Stimulated activated naive CD4-positive, alpha-beta T cell (primary cell): ENCODE measurements at regions not wholly inside any gene's neighbourhood (a gene's known extent, or its start where the extent isn't known, plus 50 kb on each side); places are given as distances from the start of the nearest gene placed in this dataset.

Source experiments
- DNase-seq, 6 experiments: peaks; one replicate each; lab custom pipeline; 2025; lab: John Stamatoyannopoulos, UW

DNA sequence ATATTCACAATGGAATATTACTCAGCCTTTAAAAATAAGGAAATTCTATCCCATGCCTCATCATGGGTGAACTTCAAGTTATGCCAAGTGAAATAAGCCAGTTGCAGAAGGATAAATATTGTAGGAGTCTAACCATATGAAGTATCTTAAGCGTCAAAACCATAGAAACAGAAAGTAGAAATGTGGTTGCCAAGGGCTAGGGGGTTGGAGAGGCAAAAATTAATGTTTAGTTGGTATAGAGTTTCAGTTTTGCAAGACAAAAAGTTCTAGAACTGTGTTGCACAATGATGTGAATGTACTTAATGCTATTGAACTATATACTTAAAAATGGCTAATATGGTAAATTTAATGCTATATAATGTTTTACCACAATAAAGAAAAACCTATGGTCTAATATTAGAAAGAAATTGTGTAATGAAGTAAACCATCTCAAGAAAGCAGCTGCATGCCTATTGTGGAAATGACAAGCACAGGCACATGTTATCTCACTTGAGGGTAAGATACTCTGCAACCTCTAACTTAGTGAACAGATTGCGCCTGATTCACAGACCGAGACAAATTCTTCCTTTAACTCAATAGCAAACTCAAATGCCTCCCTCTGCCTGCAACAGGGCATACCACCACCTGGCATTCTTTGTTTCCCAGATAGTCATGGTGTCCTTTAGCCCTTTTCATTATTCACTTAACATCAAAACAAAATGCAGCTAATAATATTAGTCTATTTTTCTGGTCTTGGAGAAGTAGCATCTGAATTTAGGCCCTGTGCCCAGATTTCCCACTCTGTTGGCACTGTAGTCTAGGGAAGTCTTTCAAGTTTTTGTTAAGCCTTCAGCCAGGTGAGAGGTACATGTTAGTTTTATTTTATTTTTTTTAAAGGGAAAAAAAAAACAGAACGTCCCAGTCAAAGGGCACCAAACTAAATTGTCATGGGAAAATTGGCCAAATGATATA lies 80.2 kb upstream of the ACP3 start:
- DNase-seq: no peak

DNA sequence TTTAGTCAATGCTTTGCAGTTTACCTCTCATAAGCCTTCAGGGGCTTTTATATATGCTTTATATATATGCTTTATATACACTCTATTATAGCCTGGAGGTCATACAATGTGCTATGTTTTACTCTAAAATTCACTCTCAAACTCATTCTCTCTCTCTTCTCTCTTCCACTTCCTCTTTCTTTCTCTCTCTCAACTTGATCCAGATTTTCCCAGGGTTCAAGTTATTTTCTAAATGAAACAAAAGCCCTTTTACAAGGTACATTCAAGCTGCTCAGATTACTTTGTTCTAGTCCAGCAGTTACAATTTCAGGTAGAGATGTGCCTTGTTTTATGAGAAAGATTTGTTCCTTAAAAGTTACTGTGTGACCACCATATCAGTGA lies 79.6 kb upstream of the ACP3 start:
- DNase-seq: no peak

DNA sequence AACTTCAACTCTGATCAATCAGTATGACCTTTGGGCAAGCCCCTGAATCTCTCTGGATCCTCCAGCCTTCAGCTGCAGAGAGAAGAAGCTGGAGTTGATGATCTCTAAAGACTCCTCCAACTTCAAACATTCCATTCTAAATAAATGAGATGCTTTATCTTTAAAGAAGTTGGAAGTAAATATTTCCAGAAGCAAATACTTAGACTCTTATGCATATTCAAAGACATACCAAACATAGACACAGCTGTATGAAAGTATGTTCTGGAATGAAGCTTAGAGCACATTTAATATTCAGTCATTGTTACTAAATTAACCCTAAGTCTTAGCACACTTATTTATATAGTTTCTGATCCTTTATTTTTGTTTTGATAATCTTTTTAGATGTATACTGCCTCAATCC lies 77.6 kb upstream of the ACP3 start:
- DNase-seq: no peak

DNA sequence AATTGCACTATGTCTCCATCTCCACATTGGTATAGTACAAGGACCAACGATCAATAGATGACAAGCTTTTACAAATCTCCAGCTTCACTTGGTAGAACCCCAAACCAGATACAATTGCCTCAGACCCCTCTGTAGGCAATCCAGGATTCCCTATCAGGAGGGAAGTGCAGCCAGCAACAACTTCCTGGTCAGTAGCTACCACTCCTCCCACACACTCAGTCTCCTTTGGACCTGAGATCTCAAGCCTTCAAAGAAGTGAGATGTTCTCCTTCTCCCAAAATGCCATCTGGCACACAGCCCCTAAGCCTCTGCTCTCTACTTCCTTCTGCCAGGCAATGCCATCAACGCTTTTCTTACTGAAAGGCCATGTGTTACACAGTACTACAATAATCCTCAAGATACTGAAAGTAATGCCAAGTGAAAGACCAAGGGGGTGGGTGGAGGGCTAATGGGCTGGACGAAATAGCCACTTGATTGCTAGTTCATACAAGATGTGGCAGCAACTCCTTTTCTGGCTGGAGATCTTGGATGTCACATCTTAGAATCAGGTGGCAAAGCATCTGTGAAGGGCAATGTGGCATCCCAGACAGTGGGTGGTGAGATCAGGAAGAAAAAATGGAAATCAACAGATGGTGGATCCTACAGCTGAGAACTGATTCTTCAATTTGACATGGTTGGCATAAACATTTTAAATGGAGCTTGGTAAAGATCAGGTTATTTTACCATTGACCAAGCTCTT lies 75.3 kb upstream of the ACP3 start:
- DNase-seq: no peak

DNA sequence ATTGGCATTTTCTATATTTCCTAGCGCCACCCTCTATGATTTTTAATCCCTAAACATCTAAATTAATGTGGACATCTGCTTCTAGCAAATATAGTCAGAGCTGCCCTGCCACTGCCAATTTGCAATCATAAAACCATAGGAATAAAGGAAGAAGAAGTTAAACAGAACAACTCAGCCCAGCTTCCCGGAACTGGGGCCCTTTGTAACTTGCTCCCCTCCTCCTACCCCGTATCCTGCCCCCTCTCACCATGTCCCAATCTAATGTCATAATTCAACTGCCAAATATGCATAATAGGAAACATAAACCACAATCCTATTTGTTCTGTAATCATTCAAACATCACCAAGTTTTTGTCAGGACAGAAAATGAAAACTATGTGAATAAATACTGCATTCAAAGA lies 74.4 kb upstream of the ACP3 start:
- no peak for DNase-seq

DNA sequence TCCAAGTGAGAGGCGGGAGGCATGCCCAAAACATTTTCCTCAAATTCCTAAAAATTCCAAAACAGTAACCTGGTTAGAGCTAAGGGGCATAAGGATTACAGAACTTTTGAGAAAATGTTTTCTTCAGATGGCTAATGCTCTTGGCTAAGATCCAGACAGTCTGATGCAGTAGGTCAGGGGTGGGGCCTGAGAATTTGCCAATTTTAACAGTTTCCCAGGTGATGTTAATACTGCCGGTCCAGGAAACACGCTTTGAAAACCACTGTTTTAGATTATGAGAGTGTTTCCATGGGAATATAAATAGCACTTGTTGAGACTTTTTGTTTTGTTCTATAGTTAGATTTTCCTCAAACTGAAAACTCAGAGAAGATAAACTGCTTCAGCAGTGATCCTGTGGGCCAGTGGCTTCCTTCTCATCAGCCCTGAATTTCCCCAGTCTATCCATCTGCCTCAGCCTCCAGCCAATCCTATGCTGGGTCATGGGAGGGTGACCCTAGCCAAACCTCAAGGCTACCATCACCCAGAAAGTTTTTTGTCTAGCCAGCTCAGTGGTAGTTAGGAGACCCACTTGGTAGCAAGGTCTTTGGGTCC lies 71.6 kb upstream of the ACP3 start:
- no peak for DNase-seq

DNA sequence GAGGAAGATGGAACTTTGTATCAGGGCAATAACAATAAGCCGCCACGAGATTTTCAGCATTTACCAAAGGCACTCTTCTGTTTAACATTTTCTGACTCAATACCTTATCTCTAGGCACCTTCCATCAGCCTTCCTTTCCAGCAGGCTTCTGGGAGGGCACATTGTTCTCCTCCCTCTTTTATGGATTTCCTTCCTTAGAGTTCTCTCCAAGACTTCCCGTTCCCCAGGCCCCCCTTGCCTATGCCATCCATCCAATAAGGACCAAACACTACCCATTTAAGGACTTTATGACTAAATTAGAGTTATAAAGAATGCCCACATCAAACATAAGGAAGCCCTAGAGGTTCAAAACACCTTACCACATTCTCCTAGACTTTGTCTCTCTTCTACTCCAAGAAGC lies 71.0 kb upstream of the ACP3 start:
- DNase-seq: no peak

DNA sequence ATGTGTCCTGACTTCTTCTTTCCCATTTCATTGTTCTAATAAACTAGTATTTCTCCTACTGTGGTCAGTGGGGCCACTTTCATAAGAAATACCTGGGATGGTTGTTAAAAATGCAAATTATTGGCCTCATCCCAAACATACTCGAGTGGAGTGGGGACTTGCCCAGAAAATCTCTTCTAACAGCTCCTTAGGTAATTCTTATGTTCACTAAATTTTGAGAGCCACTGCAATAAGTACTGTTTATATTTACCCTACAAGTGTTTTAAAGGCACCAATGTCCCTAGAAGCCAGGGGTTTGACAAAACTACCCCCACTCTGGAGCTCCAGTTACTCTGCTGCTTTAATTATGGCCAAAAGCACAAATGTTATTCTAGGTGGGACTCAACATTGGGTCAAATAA lies 70.0 kb upstream of the ACP3 start:
- DNase-seq: no peak

DNA sequence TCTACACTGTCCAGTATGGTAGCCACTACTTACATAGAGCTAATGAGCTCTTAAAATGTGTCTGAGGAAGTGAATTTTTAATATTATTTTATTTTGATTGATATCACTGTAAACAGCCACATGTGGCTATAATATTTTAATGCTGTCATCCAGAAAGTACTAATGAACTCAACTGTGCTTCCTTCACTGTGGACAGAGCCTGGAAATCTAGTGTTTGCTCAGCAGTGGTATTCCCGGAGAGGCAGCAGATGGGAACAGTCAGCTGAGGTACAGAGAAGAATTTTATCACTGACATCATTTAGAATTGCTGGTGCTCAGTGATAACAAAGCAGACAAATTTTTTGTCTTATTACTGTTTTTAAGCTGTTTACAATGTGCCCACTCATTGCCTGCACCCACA lies 68.7 kb upstream of the ACP3 start:
- DNase-seq: no peak

DNA sequence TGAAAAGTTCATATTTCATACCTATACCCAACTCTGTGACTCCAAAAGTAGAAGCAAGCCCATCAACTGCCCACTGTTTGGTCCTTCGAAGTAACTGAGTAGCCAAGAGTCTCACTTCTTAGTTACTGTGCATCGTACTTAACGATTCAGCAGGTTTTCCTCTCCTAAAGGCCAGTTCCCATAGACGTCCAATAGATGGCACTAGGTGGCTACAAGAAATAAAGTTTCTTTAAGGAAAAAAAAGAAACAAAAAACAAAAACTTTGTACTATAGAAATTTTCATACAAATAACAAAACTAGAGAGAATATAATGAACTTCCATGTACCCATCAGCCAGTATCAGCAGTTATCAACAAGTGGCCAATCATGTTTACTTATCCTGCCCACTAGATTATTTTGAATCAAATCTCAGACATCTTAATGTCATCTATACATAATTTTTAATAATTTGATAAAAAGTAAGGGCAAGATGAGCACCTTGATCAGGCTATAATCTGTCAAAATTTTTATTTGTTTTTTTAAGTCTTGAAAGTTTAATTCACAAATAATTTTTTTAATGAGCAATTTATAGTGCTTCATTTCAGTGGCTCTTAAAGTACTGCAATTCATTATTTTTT lies 63.8 kb upstream of the ACP3 start:
- peak in 1 of 6 experiments; percentile 11 for DNase-seq

DNA sequence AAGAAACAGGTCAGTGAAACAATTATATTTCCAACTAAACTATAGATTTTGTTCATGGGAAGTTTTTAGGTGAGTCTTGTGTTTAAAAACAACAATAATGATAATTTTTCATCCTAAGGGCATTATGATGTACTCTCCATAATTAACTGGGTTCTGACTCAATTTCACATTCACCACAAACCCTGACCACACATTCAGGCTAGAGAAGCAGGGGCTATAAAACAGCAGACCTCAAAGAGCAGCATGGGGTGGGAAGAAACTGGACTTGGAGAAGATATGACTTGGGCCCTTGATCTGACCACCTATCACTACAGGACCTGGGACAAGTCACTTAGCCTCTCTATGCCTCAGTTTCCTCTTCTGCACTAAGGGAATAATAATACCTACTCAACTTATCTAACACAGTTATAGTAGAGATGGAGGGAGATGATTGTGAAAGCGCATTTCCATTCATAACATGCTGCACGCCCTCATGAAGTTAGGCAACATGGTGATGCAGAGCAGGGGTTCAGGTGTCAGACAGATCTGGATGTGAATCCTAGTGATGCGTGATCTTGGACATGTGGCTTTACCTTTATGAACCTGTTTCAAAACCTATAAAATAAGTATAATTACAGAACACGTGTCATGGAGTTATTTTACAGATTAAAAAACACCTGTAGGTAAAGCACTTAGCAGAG lies 63.0 kb upstream of the ACP3 start:
- DNase-seq: no peak

DNA sequence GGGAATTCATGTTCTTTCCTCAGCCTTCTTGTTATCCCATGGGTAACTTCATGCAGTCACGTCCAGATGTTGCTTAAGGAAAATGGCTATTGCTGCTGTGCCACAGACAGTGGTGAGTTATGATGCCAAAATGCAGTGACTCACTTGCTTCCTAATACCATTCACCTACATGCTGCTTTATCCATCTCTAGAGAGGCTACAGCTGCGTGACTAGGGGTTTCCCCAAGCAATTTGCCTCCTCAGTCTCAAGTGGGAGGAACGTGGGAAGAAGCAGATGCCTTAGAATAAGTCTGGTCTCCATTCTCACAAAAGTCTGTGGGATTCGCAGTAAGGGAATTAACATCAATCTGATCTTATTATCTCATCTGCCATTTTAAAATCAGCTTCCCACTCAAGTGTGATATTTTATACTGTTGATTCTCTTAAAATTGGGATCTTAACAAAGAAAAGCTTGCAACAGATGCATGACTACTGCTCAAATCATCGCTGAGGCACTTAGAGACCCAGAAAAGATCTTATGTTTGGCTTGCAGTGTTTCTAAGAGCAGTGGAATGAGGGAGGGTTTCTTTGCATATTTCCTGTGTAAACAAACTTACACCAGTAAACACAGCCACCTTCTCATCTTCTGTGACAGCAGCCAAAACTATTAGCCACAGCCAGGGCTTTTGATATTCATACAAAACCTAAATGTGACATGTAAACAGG lies 62.0 kb upstream of the ACP3 start:
- no peak for DNase-seq

DNA sequence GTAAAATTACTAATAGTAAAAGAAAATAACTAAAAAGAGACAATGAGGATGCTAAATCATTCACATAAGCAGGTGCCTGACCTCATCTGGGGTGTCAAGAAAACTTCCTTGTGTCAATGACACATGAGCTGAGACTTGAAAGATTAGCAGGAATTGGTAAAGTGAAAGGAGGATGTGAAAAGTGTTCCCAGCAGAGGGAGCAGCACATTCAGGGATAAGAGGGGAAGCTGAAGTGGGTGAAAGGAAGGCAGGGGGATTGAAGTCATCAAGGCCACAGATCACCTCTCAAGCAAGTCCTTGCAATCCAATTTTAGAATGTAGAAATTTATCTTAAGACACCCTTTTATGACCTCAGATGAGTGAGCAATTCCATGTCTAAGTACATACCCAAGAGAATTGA lies 60.2 kb upstream of the ACP3 start:
- no peak for DNase-seq

DNA sequence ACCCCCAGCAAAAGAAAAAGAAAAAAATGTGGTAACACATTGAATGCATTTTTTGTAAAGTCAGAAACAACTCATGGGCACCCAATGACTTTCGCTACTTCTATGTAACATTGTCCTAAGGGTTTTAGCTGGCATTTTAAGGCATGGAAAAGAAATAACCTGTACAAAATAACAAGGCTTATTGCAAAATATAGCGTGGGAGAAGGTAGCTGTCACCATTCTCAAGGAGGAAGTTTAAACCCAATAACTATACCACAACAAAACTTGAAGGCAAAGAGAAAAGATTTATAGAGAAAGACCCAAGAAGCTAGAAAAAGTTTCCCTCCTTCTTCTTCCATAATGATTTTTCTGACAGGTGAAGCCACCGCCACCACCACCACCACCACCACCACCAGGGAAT lies 55.7 kb upstream of the ACP3 start:
- DNase-seq: no peak

DNA sequence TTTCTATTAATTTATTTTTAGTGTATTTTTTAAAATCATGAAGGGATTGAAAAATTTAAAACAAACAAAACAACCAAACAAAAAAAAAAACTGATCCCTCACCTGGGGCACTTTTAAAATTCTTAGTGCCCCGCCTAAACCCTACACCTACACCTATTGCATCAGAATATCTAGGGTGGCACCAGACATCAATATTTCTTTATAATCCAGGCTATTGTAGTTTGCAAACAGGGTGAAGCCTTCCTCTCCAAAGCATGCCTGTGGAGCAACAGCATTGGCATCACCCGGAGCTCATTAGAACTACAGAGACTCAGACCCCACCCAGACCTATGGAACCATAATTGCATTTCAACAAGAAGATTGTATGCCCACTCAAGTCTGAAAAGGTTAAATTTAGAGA lies 54.9 kb upstream of the ACP3 start:
- no peak for DNase-seq

DNA sequence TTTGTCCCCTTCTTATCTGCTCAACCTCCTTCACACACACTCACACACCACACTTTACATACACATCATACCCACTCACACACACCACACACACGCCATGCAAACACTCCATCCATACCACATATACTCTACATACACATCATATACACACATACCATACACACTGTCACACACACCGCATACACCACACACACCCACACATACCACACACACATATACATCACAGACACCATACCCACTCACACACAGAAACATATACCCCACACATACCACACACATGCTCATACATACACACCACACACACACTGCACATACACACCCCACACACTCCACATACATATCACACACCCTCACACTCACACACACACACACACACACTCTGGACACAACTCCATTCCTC lies 54.3 kb upstream of the ACP3 start:
- DNase-seq: no peak

DNA sequence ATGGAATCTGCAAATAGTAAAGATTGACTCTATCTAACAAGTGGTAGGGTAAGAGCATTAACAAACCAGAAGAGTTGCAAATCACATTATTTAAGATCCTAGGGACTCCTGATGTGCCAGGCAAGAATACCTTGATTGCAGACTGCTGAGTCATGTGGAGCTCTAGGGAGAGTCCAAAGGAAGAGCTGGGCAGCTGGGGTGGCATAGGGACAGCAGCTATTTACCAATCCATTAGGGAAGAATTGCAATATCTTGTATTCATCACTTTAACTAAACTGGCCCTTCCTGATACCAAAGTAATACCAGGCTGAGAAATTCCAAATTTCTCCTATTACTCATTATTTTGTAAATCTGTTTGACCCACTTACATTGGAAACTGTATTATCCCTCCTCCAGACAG lies 52.2 kb upstream of the ACP3 start:
- no peak for DNase-seq

DNA sequence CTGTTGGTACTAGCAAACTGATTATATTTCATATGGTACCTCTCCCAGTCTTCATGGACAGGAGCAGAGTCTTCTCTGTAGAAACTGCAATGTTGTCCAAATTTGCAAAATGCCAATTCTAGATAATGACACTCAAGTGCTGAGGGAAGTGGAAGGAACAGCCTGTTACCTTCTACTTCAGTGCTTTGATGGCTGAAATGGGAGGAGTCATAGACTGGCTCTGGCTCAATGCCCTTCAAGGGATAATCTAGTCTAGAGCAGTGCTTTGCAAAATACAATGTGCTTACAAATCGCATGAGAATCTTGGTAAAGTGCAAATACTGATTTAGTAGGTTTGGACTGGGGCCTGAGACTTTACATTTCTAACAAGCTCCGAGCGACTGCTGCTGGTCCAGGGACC lies 51.7 kb upstream of the ACP3 start:
- DNase-seq: no peak

DNA sequence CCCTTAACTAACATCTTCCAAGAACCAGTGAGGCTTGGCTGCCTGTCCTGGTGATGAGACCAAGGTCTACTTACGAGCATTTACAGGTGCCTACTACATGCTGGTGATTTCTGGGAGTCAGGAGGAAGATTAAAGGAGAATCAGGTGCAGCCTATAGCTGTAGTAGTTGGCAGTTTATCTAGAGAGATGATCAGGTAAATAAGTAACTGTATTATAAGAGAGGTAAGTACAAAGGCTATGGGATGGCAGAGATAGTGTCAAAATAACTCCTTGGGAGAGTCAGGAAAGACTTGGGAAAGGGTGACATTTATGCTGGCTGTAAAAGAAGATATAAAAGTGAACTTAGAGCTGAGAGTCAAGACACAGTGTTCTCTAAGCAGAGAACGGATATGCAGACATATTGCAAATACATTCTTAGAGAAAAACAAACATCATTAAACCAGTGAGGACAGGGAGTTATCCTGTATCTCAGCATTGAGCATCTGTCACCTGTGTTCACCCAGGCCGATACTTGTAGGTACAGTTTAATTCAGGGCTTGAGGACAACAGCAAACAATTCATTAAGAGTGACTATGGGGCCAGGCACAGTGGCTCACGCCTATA lies 49.7 kb upstream of the ACP3 start:
- no peak for DNase-seq
